Tibial artery (tissue), 4 donors: ENCODE measurements at regions not wholly inside any gene's neighbourhood (a gene's known extent, or its start where the extent isn't known, plus 50 kb on each side); places are given as distances from the start of the nearest gene placed in this dataset.

ENCODE experiments used
- DNase-seq, 2 donors: peaks; one replicate each; pipeline ENCODE4 v3.0.0-alpha.2; 2019
- H3K27ac ChIP-seq, 2 donors: fragments of 200-600 bp; sonication (generic) in 1 of 2; 1 replicate in 1 of 2; 2 replicates in 1 of 2; pipeline ENCODE4 v1.5.1; 2018 to 2019; ENCODE audit warnings: mild to moderate bottlenecking in 1 of 2
- H3K27me3 ChIP-seq, 2 donors: fragments of 200-600 bp; sonication (generic) in 1 of 2; one replicate each; pipeline versions ENCODE4 v1.5.1 to v1.6.0; 2016 to 2019
- H3K36me3 ChIP-seq, 3 donors: fragments of 200-600 bp; sonication (generic) in 2 of 3; one replicate each; pipeline ENCODE4 v1.5.1; 2016 to 2019; ENCODE audit warnings: mild to moderate bottlenecking in 2 of 3
- H3K4me1 ChIP-seq, 4 donors: fragments of 200-600 bp; sonication (generic) in 2 of 4; 1 replicate in 3 of 4; 2 replicates in 1 of 4; pipeline ENCODE4 v1.5.1; 2016 to 2019
- H3K4me3 ChIP-seq, 2 donors: fragments of 200-600 bp; sonication (generic) in 1 of 2; 1 replicate in 1 of 2; 2 replicates in 1 of 2; pipeline ENCODE4 v1.5.1; 2018 to 2019; ENCODE audit warnings: mild to moderate bottlenecking in 2 of 2
- H3K9me3 ChIP-seq, 3 donors: fragments of 200-600 bp; sonication (generic) in 1 of 3; one replicate each; pipeline ENCODE4 v1.5.1; 2016 to 2019
- CTCF ChIP-seq, 2 experiments: fragments of 200-600 bp in 1 of 2; fragments of 450-650 bp in 1 of 2; IDR thresholded peaks; one replicate each; pipeline ENCODE4 v1.5.1; 2017 to 2019; ENCODE audit warnings: antibody characterized with exemption in 2 of 2, mild to moderate bottlenecking in 1 of 2, moderate library complexity in 1 of 2
- intact Hi-C: fragments of 100-400 bp; cut with DNase I; formaldehyde crosslinking; loops from one replicate; pipeline ENCODE4 v1.15.0; 2023; ENCODE audit warnings: low total_unique reads

- Histone ChIP-seq H3K27me3 (no peaks in the 10 kb centered on the region), H3K36me3 (no peaks in the 10 kb centered on the region), H3K9me3 (no peaks in the 10 kb centered on the region), H3K4me3 (no peak overlapping the region), H3K4me1 (peaks cover 0 to 10% (median 3%) of the 10 kb centered on the region in 4 donors), H3K27ac (no peak overlapping the region)
- intact Hi-C loops: no loop called here
- DNase-seq: no peak
- TF ChIP-seq CTCF (IDR thresholded peaks at IDR 0.05): no peak
Measured at GRCh38 chr15:62909257-62909656, 133.3 kb upstream of the TPM1 start.

- Histone ChIP-seq H3K4me3 (no peak overlapping the region), H3K36me3 (no peaks in the 10 kb centered on the region), H3K27ac (no peak overlapping the region), H3K27me3 (no peaks in the 10 kb centered on the region), H3K9me3 (no peaks in the 10 kb centered on the region), H3K4me1 (peaks cover 0 to 3% (median 0%) of the 10 kb centered on the region in 4 donors)
- intact Hi-C loops: no loop called here
- TF ChIP-seq CTCF (IDR thresholded peaks at IDR 0.05): no peak
- no peak for DNase-seq
Measured at GRCh38 chr15:62912282-62912681, 130.3 kb upstream of the TPM1 start.

- intact Hi-C loops: no loop called here
- no peaks in the 10 kb centered on the region for H3K27me3 ChIP-seq
- H3K27ac ChIP-seq: no peak overlapping the region
- DNase-seq: no peak
- H3K9me3 ChIP-seq: no peaks in the 10 kb centered on the region
- H3K4me3 ChIP-seq: no peak overlapping the region
- no peaks in the 10 kb centered on the region for H3K36me3 ChIP-seq
- no peak for TF ChIP-seq CTCF (IDR thresholded peaks at IDR 0.05)
- H3K4me1 ChIP-seq: no peaks in the 10 kb centered on the region
Measured at GRCh38 chr15:62912808-62913207, 129.7 kb upstream of the TPM1 start.

- no peaks in the 10 kb centered on the region for H3K4me1 ChIP-seq
- H3K36me3 ChIP-seq: no peaks in the 10 kb centered on the region
- no peak for TF ChIP-seq CTCF (IDR thresholded peaks at IDR 0.05)
- no peak for DNase-seq
- H3K4me3 ChIP-seq: no peak overlapping the region
- no peaks in the 10 kb centered on the region for H3K27me3 ChIP-seq
- no peak overlapping the region for H3K27ac ChIP-seq
- intact Hi-C loops: no loop called here
- H3K9me3 ChIP-seq: no peaks in the 10 kb centered on the region
Measured at GRCh38 chr15:62913246-62913645, 129.3 kb upstream of the TPM1 start.

GRCh38 chr15:62914461-62915079 lies 128.0 kb upstream of the TPM1 start:
- no peak for DNase-seq
- Histone ChIP-seq H3K4me3 (no peak overlapping the region), H3K27ac (no peak overlapping the region), H3K36me3 (no peaks in the 10 kb centered on the region), H3K27me3 (no peaks in the 10 kb centered on the region), H3K4me1 (no peaks in the 10 kb centered on the region), H3K9me3 (no peaks in the 10 kb centered on the region)
- intact Hi-C loops: no loop called here
- TF ChIP-seq CTCF (IDR thresholded peaks at IDR 0.05): no peak
